ENCODE measurements at regions not wholly inside any gene's neighbourhood (a gene's known extent, or its start where the extent isn't known, plus 50 kb on each side); places are given as distances from the start of the nearest gene placed in this dataset.
"Not testable (repeated sequence)": the region's sequence is repeated elsewhere in the genome, so short reads cannot be mapped to it uniquely, and the experiment has no call there.

GRCh38 chr21:9823197-9824157 lies 697.9 kb upstream of the TPTE start:
- peak; percentile 97 for DNase-seq (ENCODE audit: low spot score)

DNA sequence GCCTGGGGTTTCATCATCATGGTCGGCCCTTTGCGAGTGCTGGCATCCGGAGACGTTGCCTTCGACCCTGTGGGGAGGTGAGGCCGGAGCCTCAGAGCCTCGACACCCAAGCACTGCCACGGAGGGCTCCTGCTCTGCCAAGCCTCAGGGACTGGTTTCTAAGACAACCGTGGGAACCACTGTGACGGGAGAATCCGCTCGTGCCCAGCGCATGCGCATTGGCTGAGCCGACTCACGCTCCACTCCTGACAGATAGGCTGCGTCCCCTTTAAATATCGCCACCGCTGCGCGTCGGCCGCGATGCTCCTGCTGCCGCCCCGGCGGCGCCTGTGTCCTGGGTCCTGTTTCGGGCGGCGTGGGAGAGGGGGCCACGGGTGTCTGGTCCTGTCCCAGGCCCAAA lies 690.6 kb upstream of the TPTE start:
- not testable (repeated sequence) for DNase-seq (ENCODE audit: low spot score)

GRCh38 chr21:9832751-9833150 lies 688.6 kb upstream of the TPTE start:
- not testable (repeated sequence) for DNase-seq (ENCODE audit: low spot score)

DNA sequence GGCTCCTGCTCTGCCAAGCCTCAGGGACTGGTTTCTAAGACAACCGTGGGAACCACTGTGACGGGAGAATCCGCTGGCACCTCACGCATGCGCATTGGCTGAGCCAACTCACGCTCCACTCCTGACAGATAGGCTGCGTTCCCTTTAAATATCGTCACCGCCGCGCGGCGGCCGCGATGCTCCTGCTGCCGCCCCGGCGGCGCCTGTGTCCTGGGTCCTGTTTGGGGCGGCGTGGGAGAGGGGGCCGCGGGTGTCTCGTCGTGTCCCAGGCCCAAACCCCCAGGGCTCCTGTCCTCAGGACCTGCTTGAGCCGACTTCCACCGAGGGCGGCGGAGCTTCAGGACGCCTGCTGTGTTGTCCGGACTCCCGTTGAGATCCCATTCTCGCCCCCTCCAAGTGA lies 684.8 kb upstream of the TPTE start:
- not testable (repeated sequence) for DNase-seq (ENCODE audit: low spot score)

DNA sequence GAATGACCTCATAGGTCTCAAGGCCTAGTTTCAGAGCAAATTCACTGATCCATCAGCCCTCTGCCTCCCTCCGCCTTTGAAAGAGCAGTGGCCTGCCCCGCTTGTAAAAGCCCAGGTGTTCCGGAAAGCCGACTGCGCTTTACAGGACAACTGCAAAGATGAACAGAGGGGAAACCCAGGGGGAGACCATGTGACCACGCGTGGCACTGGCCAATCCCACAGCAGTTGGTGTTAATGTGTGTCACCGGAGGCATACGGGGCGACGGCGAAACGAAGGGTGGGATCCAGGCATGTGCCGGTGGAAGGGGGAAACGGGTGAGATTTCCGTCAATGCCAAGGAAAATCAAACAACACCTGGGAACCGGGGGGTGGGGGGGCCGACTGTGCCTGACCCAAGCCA lies 684.4 kb upstream of the TPTE start:
- DNase-seq (ENCODE audit: low spot score), result not testable (repeated sequence)

DNA sequence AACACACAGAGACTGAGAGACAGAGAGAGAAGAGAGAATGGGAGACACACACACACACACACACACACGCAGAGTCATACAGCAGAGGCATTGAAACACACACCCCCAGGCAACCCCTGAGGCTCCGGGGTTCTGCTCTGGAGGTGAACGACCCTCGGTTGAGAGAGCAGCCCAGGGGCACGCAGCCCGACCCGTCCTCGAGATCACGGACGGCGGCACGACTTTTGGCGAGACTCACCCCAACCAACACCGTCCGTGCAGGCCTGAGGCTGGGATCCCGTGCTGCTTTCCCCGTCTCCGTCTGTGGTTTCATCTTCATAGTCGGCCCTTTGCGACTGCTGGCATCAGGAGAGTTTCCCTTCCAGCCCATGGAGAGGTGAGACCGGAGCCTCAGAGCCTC lies 683.9 kb upstream of the TPTE start:
- not testable (repeated sequence) for DNase-seq (ENCODE audit: low spot score)

- no peak for DNase-seq (ENCODE audit: low spot score)
Measured at GRCh38 chr21:9837946-9838737, 683.2 kb upstream of the TPTE start.

DNA sequence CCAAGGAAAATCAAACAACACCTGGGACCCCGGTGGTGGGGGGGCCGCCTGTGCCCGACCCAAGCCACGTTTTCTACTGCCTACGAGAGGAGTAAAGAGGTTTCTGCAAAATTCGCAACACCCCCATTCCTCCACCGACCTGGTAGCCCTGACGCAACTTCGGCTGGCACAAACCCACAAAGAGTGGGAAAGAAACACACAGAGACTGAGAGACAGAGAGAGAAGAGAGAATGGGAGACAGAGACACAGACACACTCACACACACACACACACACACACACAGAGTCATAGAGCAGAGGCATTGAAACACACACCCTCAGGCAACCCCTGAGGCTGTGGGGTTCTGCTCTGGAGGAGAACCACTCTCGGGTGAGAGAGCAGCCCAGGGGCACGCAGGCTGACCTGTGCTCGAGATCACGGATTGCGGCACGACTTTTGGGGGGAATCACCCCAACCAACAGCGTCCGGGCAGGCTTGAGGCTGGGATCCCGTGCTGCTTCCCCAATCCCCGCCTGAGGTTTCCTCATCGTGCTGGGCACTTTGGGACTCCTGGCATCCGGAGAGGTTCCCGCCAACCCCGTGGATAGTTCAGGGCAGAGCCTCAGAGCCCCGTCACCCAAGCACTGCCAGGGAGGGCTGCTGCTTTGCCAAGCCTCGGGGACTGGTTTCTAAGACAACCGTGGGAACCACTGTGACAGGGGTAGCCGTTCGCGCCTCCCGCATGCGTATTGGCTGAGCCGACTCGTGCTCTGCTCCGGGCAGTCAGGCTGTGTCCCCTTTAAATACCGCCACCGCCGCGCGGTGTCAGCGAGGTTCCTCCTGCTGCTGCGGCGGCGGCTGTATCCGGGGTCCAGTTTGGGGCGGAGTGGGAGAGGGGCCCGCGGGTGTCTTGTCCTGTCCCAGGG lies 682.4 kb upstream of the TPTE start:
- no peak for DNase-seq (ENCODE audit: low spot score)

GRCh38 chr21:9844106-9844505 lies 677.3 kb upstream of the TPTE start:
- not testable (repeated sequence) for DNase-seq (ENCODE audit: low spot score)

GRCh38 chr21:9847511-9847910 lies 673.9 kb upstream of the TPTE start:
- not testable (repeated sequence) for DNase-seq (ENCODE audit: low spot score)

- not testable (repeated sequence) for DNase-seq (ENCODE audit: low spot score)
Measured at GRCh38 chr21:9851166-9851565, 670.2 kb upstream of the TPTE start.

- DNase-seq (ENCODE audit: low spot score), result not testable (repeated sequence)
Measured at GRCh38 chr21:9851695-9852094, 669.7 kb upstream of the TPTE start.

DNA sequence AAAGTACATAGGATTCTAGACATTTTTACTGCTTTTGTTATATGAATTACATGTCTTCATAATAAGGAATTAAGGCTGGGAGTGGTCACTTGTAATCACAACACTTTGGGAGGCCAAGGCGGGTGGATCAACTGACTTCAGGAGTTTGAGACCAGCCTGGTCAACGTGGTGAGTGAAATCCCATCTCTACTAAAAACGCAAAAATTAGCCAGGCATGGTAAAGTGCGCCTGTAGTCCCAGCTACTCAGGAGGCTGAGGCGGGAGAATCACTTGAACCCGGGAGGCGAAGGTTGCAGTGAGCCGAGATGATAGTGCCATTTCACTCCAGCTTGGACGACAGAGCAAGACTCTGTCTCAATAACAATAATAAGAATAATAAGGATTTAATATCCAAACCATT lies 663.8 kb upstream of the TPTE start:
- not testable (repeated sequence) for DNase-seq (ENCODE audit: low spot score)

DNA sequence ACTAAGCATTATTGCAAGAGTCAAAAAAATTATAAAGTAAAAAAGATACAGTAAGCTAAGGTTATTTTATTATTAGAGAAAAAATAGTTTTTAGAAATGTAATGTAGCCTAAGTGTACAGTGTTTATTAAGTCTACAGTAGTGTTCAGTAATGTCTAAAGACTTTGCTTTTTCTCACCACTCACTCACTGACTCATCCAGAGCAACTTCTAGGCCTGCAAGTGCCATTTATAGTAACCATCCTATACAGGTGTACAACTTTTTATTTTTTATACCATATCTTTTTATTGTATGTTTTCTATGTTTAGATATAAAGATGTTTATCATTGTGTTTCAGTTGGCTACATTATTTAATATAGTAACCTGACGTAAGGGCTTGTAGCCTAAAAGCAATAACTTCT lies 661.5 kb upstream of the TPTE start:
- not testable (repeated sequence) for DNase-seq (ENCODE audit: low spot score)

- not testable (repeated sequence) for DNase-seq (ENCODE audit: low spot score)
Measured at GRCh38 chr21:9862456-9862855, 658.9 kb upstream of the TPTE start.

GRCh38 chr21:9867815-9868214 lies 653.6 kb upstream of the TPTE start:
- DNase-seq (ENCODE audit: low spot score), result not testable (repeated sequence)

- not testable (repeated sequence) for DNase-seq (ENCODE audit: low spot score)
Measured at GRCh38 chr21:9873096-9873495, 648.3 kb upstream of the TPTE start.

DNA sequence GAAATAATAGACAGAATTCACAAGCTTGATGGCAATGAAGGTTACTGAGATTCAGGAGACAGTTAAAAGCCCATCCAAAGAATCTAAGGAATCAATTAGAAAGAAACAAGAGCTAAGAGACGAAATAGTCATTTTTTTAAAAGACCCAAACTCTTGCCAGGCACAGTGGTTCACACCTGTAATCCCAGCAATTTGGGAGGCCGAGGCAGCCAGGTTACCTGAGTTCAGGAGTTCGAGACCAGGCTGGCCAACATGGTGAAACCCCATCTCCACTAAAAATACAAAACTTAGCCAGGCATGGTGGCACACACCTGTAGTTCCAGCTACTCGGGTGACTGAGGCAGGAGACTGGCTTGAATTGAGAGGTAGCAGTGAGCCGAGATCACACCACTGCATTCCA lies 647.2 kb upstream of the TPTE start:
- DNase-seq (ENCODE audit: low spot score), result not testable (repeated sequence)

- DNase-seq (ENCODE audit: low spot score), result not testable (repeated sequence)
Measured at GRCh38 chr21:9881430-9881829, 640.0 kb upstream of the TPTE start.

DNA sequence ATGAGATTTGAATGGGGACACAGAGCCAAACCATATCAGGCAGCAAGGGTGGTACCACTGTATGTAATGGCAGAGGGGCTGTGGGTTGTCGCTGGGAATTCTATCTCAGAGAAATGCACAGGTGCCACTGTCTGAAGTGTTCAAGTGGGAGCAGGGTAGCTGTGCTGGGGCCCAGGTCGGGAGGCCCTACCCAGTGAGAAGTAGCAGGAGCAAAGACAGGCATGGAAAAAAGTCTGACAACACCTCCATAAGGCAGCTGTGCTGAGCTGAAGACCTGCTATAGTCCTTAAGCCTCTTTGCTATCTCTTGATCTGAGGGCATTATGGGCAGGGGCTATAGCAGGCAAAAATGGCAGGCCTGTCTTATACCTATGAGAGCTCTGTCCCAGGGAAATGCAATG lies 638.3 kb upstream of the TPTE start:
- not testable (repeated sequence) for DNase-seq (ENCODE audit: low spot score)
